ES-I3 (cell line): ENCODE measurements at regions not wholly inside any gene's neighbourhood (a gene's known extent, or its start where the extent isn't known, plus 50 kb on each side); places are given as distances from the start of the nearest gene placed in this dataset.
A peak's percentile ranks its signal among the peaks of the same experiment; 100 is the strongest.
"Not testable (repeated sequence)": the region's sequence is repeated elsewhere in the genome, so short reads cannot be mapped to it uniquely, and the experiment has no call there.

Experiments
- H3K36me3 ChIP-seq: 2 replicates; pipeline ENCODE4 v1.6.1; 2013; ENCODE audit warnings: mild to moderate bottlenecking, low read length, control low read depth, moderate library complexity; ENCODE audit not compliant: insufficient read depth
- H3K4me1 ChIP-seq: 2 replicates; pipeline ENCODE4 v1.6.1; 2013; ENCODE audit warnings: mild to moderate bottlenecking, control low read depth, low read length; ENCODE audit not compliant: insufficient read depth
- H3K9ac ChIP-seq: 2 replicates; pipeline ENCODE4 v1.6.1; 2013; ENCODE audit warnings: low read depth, mild to moderate bottlenecking, low read length, moderate library complexity
- H3K9me3 ChIP-seq: 2 replicates; pipeline ENCODE4 v1.6.1; 2013; ENCODE audit warnings: mild to moderate bottlenecking, low read length, moderate library complexity; ENCODE audit not compliant: control insufficient read depth, insufficient read depth

DNA sequence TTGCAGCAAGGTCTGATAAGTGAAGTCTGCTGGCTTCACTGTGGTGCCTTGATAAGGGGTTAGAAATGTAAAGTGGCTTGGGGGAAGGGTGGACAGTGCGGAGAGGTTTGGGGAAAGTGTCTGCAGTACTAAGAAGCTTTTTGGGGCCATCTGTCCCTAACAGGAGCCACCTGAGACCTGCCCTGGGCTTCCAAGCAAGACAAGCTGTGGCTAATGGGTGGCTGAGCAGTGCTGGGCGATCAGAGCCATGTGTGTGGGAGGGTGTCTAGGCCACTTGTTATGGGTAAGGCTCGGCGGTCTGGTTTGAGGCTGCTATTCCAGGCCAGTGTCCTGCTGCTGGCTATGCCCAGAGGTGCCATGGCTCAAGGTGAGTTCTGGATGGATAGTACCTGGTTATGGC lies 185.4 kb upstream of the MTMR8 start:
- Histone ChIP-seq H3K36me3 (no peaks in the 10 kb centered on the region), H3K9me3 (no peaks in the 10 kb centered on the region), H3K4me1 (peaks cover 10% of the 10 kb centered on the region), H3K9ac (no peak overlapping the region)

DNA sequence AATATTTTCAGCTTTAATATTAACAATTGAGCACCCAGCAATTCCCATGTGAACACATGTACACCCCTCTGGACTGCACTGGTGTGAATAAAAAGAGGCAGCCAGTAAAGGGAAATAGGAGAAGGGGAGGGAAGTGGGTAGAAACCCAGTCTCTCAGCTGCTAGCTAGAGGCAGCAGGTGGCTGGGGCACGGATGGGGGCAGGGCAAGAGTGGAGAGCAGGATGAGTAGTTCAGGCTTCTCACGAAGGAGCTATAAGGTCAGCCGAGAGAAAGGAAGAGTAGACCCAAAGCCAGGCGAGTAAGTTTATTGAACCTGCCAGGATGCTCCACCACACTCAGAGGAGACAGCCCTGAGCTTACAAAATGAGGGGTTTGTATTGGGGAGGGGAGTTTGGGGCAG lies 184.8 kb upstream of the MTMR8 start:
- peaks cover 10% of the 10 kb centered on the region for H3K4me1 ChIP-seq
- H3K36me3 ChIP-seq: no peaks in the 10 kb centered on the region
- H3K9ac ChIP-seq: no peak overlapping the region
- H3K9me3 ChIP-seq: no peaks in the 10 kb centered on the region

DNA sequence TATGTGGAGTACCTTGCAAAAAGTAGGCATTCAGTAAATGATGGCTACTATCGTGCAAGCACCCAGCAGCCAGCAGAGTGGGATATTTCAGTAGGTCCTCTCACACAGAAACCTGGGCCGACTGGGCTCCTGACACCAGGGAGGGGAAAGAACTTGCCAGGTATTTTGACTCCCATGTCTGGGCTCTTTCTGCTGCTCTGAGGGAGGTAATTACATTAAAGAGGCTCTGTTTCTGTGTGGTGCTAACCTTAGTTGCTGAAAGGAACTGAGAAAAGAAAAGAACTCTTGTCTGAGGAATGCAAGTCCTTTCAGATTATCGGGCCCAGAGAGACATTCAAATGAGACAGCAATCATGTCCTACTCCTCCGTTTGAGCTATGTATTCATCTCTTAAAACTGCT lies 175.8 kb upstream of the MTMR8 start:
- Histone ChIP-seq H3K9ac (no peak overlapping the region), H3K9me3 (no peaks in the 10 kb centered on the region), H3K36me3 (no peaks in the 10 kb centered on the region), H3K4me1 (peaks cover 6% of the 10 kb centered on the region; the same call in 1 of the 2 replicates)

DNA sequence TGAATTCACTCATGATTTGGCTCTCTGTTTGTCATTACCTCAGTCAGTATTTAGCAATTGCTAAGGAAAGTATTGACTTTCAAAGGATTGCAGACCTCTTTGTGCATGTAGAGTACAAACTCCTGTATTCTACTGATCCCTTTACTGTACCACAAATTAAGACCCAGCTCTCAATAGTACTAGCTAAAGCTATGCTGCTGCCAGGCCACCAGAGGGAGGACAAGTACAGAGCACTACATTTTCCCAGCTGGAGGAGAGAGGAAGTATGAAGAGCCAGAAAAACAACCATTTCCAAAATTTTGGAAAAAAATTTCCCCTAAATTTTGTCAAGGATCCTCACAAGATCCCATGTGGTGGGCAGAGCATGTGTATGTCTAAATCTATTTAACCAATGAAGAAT lies 175.0 kb upstream of the MTMR8 start:
- H3K36me3 ChIP-seq: no peaks in the 10 kb centered on the region
- H3K9ac ChIP-seq: no peak overlapping the region
- no peaks in the 10 kb centered on the region for H3K9me3 ChIP-seq
- peaks cover 6% of the 10 kb centered on the region; the same call in 1 of the 2 replicates for H3K4me1 ChIP-seq

DNA sequence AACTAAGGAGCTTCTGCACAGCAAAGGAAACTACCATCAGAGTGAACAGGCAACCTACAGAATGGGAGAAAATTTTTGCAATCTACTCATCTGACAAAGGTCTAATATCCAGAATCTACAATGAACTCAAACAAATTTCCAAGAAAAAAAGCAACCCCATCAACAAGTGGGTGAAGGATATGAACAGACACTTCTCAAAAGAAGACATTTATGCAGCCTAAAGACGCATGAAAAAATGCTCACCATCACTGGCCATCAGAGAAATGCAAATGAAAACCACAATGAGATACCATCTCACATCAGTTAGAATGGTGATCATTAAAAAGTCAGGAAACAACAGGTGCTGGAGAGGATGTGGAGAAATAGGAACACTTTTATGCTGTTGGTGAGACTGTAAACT lies 170.1 kb upstream of the MTMR8 start:
- H3K9me3 ChIP-seq, H3K9ac ChIP-seq, H3K36me3 ChIP-seq, H3K4me1 ChIP-seq: not testable (repeated sequence)

DNA sequence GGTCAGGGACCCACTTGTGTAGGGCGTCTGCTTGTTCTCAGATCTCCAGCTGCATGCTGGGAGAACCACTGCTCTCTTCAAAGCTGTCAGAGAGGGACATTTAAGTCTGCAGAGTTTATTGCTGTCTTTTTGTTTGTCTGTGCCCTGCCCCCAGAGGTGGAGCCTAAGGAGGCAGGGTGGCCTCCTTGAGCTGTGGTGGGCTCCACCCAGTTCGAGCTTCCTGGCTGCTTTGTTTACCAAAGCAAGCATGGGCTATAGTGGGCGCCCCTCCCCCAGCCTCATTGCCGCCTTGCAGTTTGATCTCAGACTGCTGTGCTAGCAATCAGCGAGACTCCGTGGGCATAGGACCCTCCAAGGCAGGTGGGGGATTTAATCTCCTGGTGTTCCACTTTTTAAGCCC lies 154.0 kb upstream of the MTMR8 start:
- H3K4me1 ChIP-seq, H3K9me3 ChIP-seq, H3K36me3 ChIP-seq: not testable (repeated sequence)
- H3K9ac ChIP-seq: peak overlapping the region; percentile 44; the same call in 1 of the 2 replicates

DNA sequence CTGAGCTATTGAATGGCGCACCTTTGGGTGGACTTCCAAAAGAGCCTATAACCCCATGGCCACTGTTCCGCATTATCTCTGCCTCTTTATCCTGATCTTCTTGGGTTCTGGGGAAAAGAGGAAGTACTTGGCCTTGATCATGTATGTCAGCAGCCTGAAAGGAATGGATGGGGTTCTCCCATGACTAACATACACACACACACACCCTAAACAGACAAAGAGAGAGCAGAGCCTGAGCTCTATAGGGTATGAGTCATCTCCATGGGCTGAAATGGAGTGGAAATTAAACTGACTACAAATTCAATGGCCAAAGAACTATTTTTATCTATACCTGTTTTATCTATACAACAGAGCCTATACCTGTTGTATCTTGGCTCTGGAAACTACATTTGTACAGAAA lies 141.5 kb upstream of the MTMR8 start:
- Histone ChIP-seq H3K9ac (no peak overlapping the region), H3K36me3 (no peaks in the 10 kb centered on the region), H3K4me1 (no peaks in the 10 kb centered on the region)

More for the DNA sequence above, 141.5 kb upstream of the MTMR8 start:
- no peaks in the 10 kb centered on the region for H3K9me3 ChIP-seq
